ENCODE measurements at regions not wholly inside any gene's neighbourhood (a gene's known extent, or its start where the extent isn't known, plus 50 kb on each side); places are given as distances from the start of the nearest gene placed in this dataset.

DNA sequence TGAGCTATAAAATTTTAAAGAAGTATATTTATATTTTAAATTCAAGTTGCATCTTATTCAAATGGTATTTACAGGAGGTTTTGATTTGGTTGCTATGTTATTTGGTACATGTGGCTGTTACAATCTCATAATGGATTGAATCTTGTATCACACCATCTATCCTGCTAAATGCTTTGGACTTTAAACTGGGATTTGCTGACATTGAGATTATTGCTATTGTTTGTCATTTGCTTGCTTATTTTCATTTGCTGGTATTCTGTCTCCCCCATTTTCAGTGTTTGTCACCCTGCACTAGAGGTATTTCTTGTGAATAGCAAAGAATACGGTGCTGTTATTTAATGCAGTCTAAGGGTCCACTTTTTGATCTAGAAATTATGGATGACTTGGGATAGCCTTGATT is 171.1 kb downstream of the SH2D4B start:
- TF ChIP-seq, protein P1, sequence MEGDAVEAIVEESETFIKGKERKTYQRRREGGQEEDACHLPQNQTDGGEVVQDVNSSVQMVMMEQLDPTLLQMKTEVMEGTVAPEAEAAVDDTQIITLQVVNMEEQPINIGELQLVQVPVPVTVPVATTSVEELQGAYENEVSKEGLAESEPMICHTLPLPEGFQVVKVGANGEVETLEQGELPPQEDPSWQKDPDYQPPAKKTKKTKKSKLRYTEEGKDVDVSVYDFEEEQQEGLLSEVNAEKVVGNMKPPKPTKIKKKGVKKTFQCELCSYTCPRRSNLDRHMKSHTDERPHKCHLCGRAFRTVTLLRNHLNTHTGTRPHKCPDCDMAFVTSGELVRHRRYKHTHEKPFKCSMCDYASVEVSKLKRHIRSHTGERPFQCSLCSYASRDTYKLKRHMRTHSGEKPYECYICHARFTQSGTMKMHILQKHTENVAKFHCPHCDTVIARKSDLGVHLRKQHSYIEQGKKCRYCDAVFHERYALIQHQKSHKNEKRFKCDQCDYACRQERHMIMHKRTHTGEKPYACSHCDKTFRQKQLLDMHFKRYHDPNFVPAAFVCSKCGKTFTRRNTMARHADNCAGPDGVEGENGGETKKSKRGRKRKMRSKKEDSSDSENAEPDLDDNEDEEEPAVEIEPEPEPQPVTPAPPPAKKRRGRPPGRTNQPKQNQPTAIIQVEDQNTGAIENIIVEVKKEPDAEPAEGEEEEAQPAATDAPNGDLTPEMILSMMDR (IDR thresholded peaks at IDR 0.05): no peak
- TF ChIP-seq EP300 (IDR thresholded peaks at IDR 0.05): no peak

Data from tibial nerve (tissue), 4 donors.